GM21576 (cell line): ENCODE measurements at regions not wholly inside any gene's neighbourhood (a gene's known extent, or its start where the extent isn't known, plus 50 kb on each side); places are given as distances from the start of the nearest gene placed in this dataset.
"Not testable (repeated sequence)": the region's sequence is repeated elsewhere in the genome, so short reads cannot be mapped to it uniquely, and the experiment has no call there.

Experiments
- ATAC-seq: cut with Tn5 transposase; IDR thresholded peaks from one replicate; pipeline ENCODE4 v1.9.1; 2021; ENCODE audit warnings: mild to moderate bottlenecking, moderate library complexity; ENCODE audit not compliant: unreplicated experiment

- ATAC-seq: no peak
Observed at GRCh38 chr9:21688108-21689102, 114.0 kb upstream of the MTAP start.

- ATAC-seq: no peak
Observed at GRCh38 chr9:21689854-21690253, 112.6 kb upstream of the MTAP start.

- ATAC-seq: no peak
Observed at GRCh38 chr9:21690561-21690960, 111.9 kb upstream of the MTAP start.

GRCh38 chr9:21692390-21692789, 110.0 kb upstream of the MTAP start:
- ATAC-seq: no peak

GRCh38 chr9:21694424-21694823, 108.0 kb upstream of the MTAP start:
- ATAC-seq: no peak

GRCh38 chr9:21695443-21695842, 107.0 kb upstream of the MTAP start:
- no peak for ATAC-seq

- ATAC-seq: no peak
Observed at GRCh38 chr9:21695874-21696341, 106.5 kb upstream of the MTAP start.

GRCh38 chr9:21696411-21696871, 106.0 kb upstream of the MTAP start:
- no peak for ATAC-seq

GRCh38 chr9:21708260-21708711, 94.2 kb upstream of the MTAP start:
- ATAC-seq: no peak

- no peak for ATAC-seq
Observed at GRCh38 chr9:21708856-21709255, 93.6 kb upstream of the MTAP start.

GRCh38 chr9:21709464-21710058, 92.9 kb upstream of the MTAP start:
- ATAC-seq: peak; percentile 58

GRCh38 chr9:21710548-21711191, 91.8 kb upstream of the MTAP start:
- no peak for ATAC-seq

- no peak for ATAC-seq
Observed at GRCh38 chr9:21711504-21711903, 90.9 kb upstream of the MTAP start.

GRCh38 chr9:21715408-21715807, 87.0 kb upstream of the MTAP start:
- no peak for ATAC-seq

GRCh38 chr9:21720758-21721157, 81.7 kb upstream of the MTAP start:
- no peak for ATAC-seq

- not testable (repeated sequence) for ATAC-seq
Observed at GRCh38 chr9:21727411-21727810, 75.0 kb upstream of the MTAP start.

GRCh38 chr9:21728781-21729180, 73.7 kb upstream of the MTAP start:
- no peak for ATAC-seq

GRCh38 chr9:21729648-21730047, 72.8 kb upstream of the MTAP start:
- no peak for ATAC-seq

- ATAC-seq: no peak
Observed at GRCh38 chr9:21730899-21731298, 71.5 kb upstream of the MTAP start.

- ATAC-seq: no peak
Observed at GRCh38 chr9:21741151-21741550, 61.3 kb upstream of the MTAP start.

- ATAC-seq: no peak
Observed at GRCh38 chr9:21744320-21744719, 58.1 kb upstream of the MTAP start.
